HepG2 (cell line): ENCODE measurements at regions not wholly inside any gene's neighbourhood (a gene's known extent, or its start where the extent isn't known, plus 50 kb on each side); places are given as distances from the start of the nearest gene placed in this dataset.

Experiments used
- DR1 ChIP-seq: sonication (generic); formaldehyde crosslinking; IDR thresholded peaks from 2 replicates; pipeline ENCODE4 v1.8.0; 2021; ENCODE audit warnings: mild to moderate bottlenecking, missing genetic modification reagents, inconsistent platforms
- PBX2 ChIP-seq: IDR thresholded peaks from 2 replicates; pipeline ENCODE4 v1.6.1; 2016; ENCODE audit warnings: control low read depth
- RFXAP ChIP-seq: sonication (generic); formaldehyde crosslinking; IDR thresholded peaks from 2 replicates; pipeline ENCODE4 v1.4.0; 2020; ENCODE audit warnings: missing genetic modification reagents, borderline replicate concordance
- SKIL ChIP-seq: sonication (generic); formaldehyde crosslinking; IDR thresholded peaks from 2 replicates; pipeline ENCODE4 v1.8.0; 2022; ENCODE audit warnings: missing genetic modification reagents, mild to moderate bottlenecking, moderate library complexity, borderline replicate concordance
- TFE3 ChIP-seq: IDR thresholded peaks from 2 replicates; pipeline ENCODE4 v1.6.1; 2016
- THAP9 ChIP-seq: sonication (generic); formaldehyde crosslinking; IDR thresholded peaks from 2 replicates; pipeline ENCODE4; 2020; ENCODE audit warnings: missing genetic modification reagents, mild to moderate bottlenecking, borderline replicate concordance

- TF ChIP-seq THAP9, result no peak
- no peak for TF ChIP-seq DR1 (CRISPR knock-in tag)
- TF ChIP-seq TFE3, result no peak
- no peak for TF ChIP-seq RFXAP (CRISPR knock-in tag)
- TF ChIP-seq PBX2 (CRISPR knock-in tag), result no peak
- no peak for TF ChIP-seq SKIL
Observed at GRCh38 chr3:127349501-127350171, 61.8 kb upstream of the PRR20G start (continued).
